ENCODE measurements at regions not wholly inside any gene's neighbourhood (a gene's known extent, or its start where the extent isn't known, plus 50 kb on each side); places are given as distances from the start of the nearest gene placed in this dataset.

GRCh38 chr4:175562542-175562941 is 249.5 kb downstream of the GPM6A start:
- TF ChIP-seq CTCF (IDR thresholded peaks at IDR 0.05; ENCODE audit: low read depth, low read length) = no peak
- no peak overlapping the region for H3K4me3 ChIP-seq (ENCODE audit: low read depth, low read length)
- no peak for DNase-seq (ENCODE audit: low read depth, low spot score)
- in situ Hi-C loops (cut with HindIII; ENCODE audit: low sequenced_read_pairs) = no loop called here
